ENCODE measurements at regions not wholly inside any gene's neighbourhood (a gene's known extent, or its start where the extent isn't known, plus 50 kb on each side); places are given as distances from the start of the nearest gene placed in this dataset.

GRCh38 chr1:38760562-38760961 is 99.0 kb downstream of the RRAGC start:
- H3K4me3 ChIP-seq (replicated peaks; ENCODE audit: low read depth, low read length), result no peak overlapping the region
- no peak for TF ChIP-seq CTCF (IDR thresholded peaks at IDR 0.05; ENCODE audit: low read depth, low read length, missing control alignments)
- no peak for DNase-seq (ENCODE audit: extremely low read depth, low read depth)

- no peak for DNase-seq (ENCODE audit: extremely low read depth, low read depth)
- no peak for TF ChIP-seq CTCF (IDR thresholded peaks at IDR 0.05; ENCODE audit: low read depth, low read length, missing control alignments)
- H3K4me3 ChIP-seq (replicated peaks; ENCODE audit: low read depth, low read length), result no peak overlapping the region
Observed at GRCh38 chr1:38758820-38759219, 100.8 kb downstream of the RRAGC start.

DNA sequence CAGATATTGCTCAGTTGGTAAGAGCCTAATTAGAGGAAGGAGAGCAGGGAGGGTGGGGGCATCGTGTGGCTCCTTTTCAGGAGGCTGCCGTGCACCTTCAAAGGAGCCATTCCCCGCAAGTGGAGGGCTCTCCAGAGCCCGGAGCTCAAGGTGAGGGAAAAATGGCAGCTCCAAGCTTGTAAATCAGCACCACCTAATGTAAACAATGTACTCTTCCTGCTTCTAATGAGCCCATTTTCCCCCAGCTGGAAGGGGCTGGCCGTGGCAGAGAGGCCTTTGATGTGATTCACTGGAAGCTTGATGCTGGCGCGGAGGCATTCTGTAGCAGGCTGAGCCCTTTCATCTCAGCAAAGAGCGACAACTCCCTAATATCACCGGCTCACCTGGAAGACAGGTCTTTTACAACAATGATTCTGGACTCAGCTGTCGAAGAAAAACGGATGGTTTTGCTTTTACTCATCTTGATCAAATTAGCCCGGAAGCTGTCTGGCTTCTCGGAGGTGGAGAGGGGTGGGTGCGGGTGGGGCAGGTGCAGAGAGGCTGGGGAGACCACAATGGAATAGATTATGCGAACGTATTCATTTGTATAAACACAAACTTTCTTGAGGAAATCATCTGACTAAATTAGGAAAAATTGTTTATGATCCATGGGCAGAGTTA is 112.5 kb downstream of the RRAGC start:
- no peak for DNase-seq (ENCODE audit: extremely low read depth, low read depth)
- no peak overlapping the region for H3K4me3 ChIP-seq (replicated peaks; ENCODE audit: low read depth, low read length)
- no peak for TF ChIP-seq CTCF (IDR thresholded peaks at IDR 0.05; ENCODE audit: low read depth, low read length, missing control alignments)

DNA sequence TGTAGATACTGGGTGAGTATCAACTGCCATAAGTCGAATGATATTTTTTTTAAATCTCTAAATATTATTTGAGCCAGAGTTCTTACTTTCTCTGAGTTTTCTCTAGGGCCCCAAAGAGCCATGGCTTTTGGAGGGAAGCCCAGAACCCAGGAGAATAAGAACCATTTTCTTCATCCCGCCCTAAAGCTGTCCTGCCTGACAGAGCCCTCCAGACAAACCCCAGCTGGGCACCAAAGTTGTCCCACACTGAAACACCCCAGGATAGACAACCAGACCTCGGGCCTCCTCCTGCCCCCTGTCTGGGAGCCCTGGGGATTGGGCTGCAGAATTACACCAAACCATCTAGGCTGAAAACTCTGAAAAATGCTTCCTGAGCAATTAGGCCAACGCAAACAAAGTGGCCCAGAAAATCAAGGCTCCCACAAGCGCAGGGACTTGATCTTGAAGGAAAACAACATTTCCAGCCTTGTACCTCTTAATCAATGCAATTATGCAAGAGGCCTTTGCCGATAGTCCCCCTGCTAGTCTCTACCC is 113.1 kb downstream of the RRAGC start:
- H3K4me3 ChIP-seq (replicated peaks; ENCODE audit: low read depth, low read length), result no peak overlapping the region
- no peak for TF ChIP-seq CTCF (IDR thresholded peaks at IDR 0.05; ENCODE audit: low read depth, low read length, missing control alignments)
- DNase-seq (ENCODE audit: extremely low read depth, low read depth), result no peak

- TF ChIP-seq CTCF (IDR thresholded peaks at IDR 0.05; ENCODE audit: low read depth, low read length, missing control alignments), result no peak
- DNase-seq (ENCODE audit: extremely low read depth, low read depth), result no peak
Observed at GRCh38 chr1:38745476-38746401, 113.8 kb downstream of the RRAGC start.

GRCh38 chr1:38744452-38745350 is 114.9 kb downstream of the RRAGC start:
- no peak for DNase-seq (ENCODE audit: extremely low read depth, low read depth)
- H3K4me3 ChIP-seq (replicated peaks; ENCODE audit: low read depth, low read length), result no peak overlapping the region
- no peak for TF ChIP-seq CTCF (IDR thresholded peaks at IDR 0.05; ENCODE audit: low read depth, low read length, missing control alignments)

More at GRCh38 chr1:38745476-38746401, 113.8 kb downstream of the RRAGC start:
- no peak overlapping the region for H3K4me3 ChIP-seq (replicated peaks; ENCODE audit: low read depth, low read length)
